ENCODE measurements at regions not wholly inside any gene's neighbourhood (a gene's known extent, or its start where the extent isn't known, plus 50 kb on each side); places are given as distances from the start of the nearest gene placed in this dataset.

DNA sequence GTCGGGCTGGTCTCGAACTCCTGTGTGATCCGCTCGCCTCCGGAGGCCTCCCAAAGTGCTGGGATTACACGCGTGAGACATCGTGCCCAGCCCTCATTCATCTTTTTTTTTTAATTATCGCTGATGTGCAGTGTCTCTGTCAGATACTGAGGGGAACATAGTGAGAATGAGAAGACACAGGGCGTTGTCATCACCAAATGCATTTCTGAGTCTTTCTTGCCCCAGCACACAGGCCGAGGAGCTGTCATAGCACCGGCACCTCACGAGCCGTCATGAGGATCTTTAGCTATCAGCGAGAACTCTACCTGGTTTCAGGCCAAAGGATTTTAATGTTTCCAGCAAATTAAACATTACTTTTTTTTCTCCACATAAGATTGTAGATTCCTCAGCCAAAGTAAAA lies 548.0 kb upstream of the SOX11 start:
- no peaks in the 10 kb centered on the region for H3K9me3 ChIP-seq (ENCODE audit: control insufficient read depth, low read length, poor library complexity, severe bottlenecking)
- ATAC-seq = no peak
- Mint-ChIP-seq H3K4me3 (no peak overlapping the region), H3K4me1 (no peaks in the 10 kb centered on the region), H3K27ac (no peak overlapping the region), H3K27me3 (no peaks in the 10 kb centered on the region), H3K36me3 (ENCODE audit: low read depth) (no peaks in the 10 kb centered on the region)
- DNase-seq = no peak

DNA sequence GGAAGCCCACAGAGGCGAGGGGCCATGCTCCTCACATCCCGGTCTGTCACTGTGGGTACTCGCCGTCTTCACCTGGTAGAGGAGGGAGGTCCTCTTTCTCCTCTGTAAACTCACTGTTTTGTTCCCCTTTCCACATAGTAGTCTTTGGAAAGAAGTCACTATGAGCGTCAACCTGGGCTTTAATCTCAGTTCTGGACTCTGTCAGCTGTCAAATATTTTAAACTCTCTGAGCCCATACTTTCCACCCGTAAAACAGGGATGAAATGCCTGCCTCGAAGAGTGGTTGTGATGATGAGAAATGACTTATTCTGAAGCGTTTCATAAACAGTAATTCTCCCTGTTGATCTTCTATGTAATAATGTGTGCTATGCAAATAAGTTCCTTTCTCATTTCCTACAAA lies 547.1 kb upstream of the SOX11 start:
- H3K27me3 Mint-ChIP-seq = no peaks in the 10 kb centered on the region
- H3K4me1 Mint-ChIP-seq = no peaks in the 10 kb centered on the region
- ATAC-seq = no peak
- no peak overlapping the region for H3K4me3 Mint-ChIP-seq
- no peaks in the 10 kb centered on the region for H3K36me3 Mint-ChIP-seq (ENCODE audit: low read depth)
- DNase-seq = no peak
- H3K9me3 ChIP-seq (ENCODE audit: control insufficient read depth, low read length, poor library complexity, severe bottlenecking) = no peaks in the 10 kb centered on the region
- H3K27ac Mint-ChIP-seq = no peak overlapping the region

DNA sequence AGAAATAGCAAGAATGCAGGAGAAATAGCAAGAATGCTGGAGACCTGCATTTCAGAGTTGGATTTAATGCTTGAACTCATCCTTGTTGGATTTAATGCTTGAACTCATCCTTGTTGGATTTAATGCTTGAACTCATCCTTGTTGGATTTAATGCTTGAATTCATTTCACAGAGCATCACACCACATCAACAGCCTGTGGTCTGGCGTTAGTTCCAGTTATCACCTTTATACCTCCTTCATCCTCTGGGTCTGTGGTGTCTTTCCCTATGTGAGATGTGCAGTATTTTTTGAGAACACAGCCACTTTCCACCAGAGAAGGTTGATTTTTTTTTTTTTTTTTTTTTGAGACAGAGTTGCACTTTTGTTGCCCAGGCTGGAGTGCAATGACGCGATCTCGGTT lies 546.4 kb upstream of the SOX11 start:
- H3K36me3 Mint-ChIP-seq (ENCODE audit: low read depth) = no peaks in the 10 kb centered on the region
- no peak overlapping the region for H3K27ac Mint-ChIP-seq
- H3K4me3 Mint-ChIP-seq = no peak overlapping the region
- H3K9me3 ChIP-seq (ENCODE audit: control insufficient read depth, low read length, poor library complexity, severe bottlenecking) = no peaks in the 10 kb centered on the region
- no peaks in the 10 kb centered on the region for H3K27me3 Mint-ChIP-seq
- ATAC-seq (no peak), DNase-seq (no peak)
- no peaks in the 10 kb centered on the region for H3K4me1 Mint-ChIP-seq

DNA sequence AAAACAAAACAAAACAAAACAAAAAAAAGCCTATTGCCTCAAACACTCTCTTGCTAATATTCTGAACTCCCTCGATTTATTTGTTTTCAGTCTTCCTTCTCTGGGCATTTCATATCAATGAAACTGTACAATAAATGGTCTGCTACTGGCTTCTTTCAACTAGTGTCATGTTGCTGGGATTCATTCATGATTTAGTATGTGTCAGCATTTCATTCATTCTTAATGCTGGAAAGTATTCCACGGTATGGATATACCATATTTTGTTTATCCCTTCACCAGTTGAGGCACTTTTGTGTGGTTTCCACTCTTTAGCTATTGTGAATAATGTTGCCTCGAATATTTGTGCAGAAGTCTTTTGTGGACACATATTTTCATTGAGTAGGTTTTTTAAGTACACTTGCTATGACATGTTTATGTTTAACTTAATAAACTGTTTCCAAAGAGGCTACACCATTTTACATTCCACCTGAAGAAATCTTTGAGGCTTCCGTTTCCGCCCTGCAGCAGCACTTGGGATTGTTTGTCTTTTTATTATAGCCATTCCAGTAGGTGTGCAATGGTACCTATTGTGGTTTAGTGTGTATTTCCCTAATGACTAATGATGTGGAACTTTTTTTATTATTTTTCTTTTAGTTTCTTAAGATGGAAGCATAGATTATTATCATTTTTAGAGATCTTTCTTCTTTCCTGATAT lies 543.6 kb upstream of the SOX11 start:
- ATAC-seq (no peak), DNase-seq (no peak)
- no peaks in the 10 kb centered on the region for H3K9me3 ChIP-seq (ENCODE audit: control insufficient read depth, low read length, poor library complexity, severe bottlenecking)
- H3K27ac Mint-ChIP-seq = no peak overlapping the region
- H3K36me3 Mint-ChIP-seq (ENCODE audit: low read depth) = no peaks in the 10 kb centered on the region
- H3K27me3 Mint-ChIP-seq = no peaks in the 10 kb centered on the region
- H3K4me1 Mint-ChIP-seq = no peaks in the 10 kb centered on the region
- H3K4me3 Mint-ChIP-seq = no peak overlapping the region

GRCh38 chr2:5150871-5151270 lies 541.3 kb upstream of the SOX11 start:
- no peak overlapping the region for H3K4me3 Mint-ChIP-seq
- no peaks in the 10 kb centered on the region for H3K9me3 ChIP-seq (ENCODE audit: control insufficient read depth, low read length, poor library complexity, severe bottlenecking)
- DNase-seq = no peak
- ATAC-seq = no peak
- no peaks in the 10 kb centered on the region for H3K4me1 Mint-ChIP-seq
- no peaks in the 10 kb centered on the region for H3K36me3 Mint-ChIP-seq (ENCODE audit: low read depth)
- H3K27me3 Mint-ChIP-seq = no peaks in the 10 kb centered on the region
- no peak overlapping the region for H3K27ac Mint-ChIP-seq

DNA sequence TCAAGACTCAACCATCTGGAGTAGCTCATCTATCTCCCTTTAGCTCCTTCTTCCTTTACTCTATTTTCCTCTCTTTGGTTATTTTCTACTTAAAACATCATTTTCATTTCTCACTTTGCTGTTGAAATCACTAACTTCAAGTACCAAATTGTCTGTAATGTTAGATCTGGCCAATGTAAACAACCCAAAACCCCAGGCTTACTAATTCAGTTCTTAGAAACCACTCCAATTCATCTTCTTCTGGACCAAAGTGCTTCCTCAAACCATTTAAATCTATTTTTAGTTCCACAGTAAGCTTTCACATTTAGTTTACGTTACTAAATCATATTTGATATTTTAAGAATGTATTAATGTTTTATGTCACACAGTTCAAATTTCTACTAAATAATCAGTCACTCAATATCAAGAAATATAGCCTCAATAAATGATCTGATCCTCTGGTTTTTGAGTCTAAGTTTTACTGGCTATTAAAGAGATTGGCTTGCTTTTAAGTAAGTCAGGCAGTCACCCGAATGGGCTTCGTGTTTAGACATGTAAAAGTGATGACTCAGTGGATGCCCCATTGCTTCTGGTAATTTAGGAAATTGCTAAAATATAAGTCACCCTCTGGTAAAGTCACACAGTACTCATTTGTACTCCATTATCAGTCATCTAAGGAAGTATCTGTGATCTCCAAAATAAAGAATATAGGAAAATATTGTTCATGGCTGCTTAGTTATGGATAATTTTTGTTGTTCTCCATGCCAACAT lies 527.2 kb upstream of the SOX11 start:
- Mint-ChIP-seq H3K36me3 (ENCODE audit: low read depth) (no peaks in the 10 kb centered on the region), H3K4me1 (no peaks in the 10 kb centered on the region), H3K27ac (no peak overlapping the region), H3K27me3 (no peaks in the 10 kb centered on the region), H3K4me3 (no peak overlapping the region)
- DNase-seq (no peak), ATAC-seq (no peak)
- H3K9me3 ChIP-seq (ENCODE audit: control insufficient read depth, low read length, poor library complexity, severe bottlenecking) = no peaks in the 10 kb centered on the region

DNA sequence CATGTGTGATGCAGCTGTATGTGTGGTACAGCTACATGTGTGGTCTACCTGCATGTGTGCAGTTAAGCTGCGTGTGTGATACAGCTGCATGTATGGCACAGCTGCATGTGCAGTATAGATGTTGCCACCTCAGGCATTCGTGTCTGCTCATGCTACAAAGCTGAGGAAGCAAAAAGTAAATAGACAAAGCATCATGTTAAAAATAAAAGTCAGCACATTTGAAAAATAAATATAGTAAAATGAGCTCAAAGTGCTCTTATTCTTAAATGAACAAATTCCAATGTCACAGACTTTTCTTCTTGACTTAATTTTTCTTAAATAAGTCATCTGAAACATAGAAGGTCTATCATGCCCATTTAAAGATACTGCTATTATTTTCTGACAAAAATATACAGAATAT lies 519.3 kb upstream of the SOX11 start:
- H3K9me3 ChIP-seq (ENCODE audit: control insufficient read depth, low read length, poor library complexity, severe bottlenecking) = no peaks in the 10 kb centered on the region
- no peaks in the 10 kb centered on the region for H3K4me1 Mint-ChIP-seq
- no peak overlapping the region for H3K27ac Mint-ChIP-seq
- no peak overlapping the region for H3K4me3 Mint-ChIP-seq
- ATAC-seq = no peak
- DNase-seq = no peak
- no peaks in the 10 kb centered on the region for H3K36me3 Mint-ChIP-seq (ENCODE audit: low read depth)
- H3K27me3 Mint-ChIP-seq = no peaks in the 10 kb centered on the region

DNA sequence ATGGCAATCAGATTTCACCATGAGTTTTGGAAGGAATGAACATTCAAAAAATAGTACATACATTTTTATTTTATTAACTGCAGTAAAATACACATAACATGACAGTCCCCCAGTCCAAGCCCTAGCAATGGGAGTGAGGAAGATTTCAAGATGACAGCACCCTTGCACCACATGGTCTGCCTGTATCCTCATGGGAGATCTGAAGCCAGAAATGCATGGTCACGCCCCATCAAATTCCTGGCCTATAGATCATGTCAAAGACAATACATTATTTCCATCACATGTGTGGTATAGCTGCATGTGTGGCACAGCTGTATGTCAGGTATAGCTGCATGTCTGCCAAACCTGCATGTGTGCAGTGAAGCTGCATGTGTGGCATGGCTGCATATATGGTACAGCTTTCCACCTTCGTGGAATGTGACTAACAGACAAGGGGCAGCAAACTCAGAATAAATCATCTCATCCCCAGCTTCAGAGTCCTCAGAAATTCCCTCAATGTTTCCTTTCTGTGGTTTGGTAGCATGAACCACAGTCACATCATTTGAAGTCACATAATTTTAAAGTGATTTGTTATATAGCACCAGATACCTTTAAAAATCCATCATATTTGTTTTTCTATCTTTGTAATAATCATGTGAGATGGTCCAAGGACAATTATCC lies 518.2 kb upstream of the SOX11 start:
- DNase-seq (no peak), ATAC-seq (no peak)
- Mint-ChIP-seq H3K4me3 (no peak overlapping the region), H3K27ac (no peak overlapping the region), H3K4me1 (no peaks in the 10 kb centered on the region), H3K27me3 (no peaks in the 10 kb centered on the region), H3K36me3 (ENCODE audit: low read depth) (no peaks in the 10 kb centered on the region)
- no peaks in the 10 kb centered on the region for H3K9me3 ChIP-seq (ENCODE audit: control insufficient read depth, low read length, poor library complexity, severe bottlenecking)

DNA sequence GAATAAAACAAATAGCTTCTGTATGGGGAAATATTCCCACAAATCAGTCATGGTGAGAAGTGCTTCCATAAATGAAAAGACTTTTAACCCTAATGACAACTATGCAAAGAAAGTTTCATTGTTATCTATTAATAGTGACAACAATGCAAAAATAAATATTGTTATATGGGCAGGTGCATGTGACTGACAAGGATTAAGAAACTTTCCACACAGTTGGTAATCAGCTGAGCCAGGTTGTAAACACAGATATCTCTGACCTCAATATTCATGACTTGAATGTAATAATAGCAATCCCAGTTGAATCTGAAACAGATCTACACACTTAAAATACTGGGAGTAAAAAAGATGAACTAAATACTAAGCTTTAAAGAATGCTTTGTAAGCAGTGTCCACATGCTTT lies 517.0 kb upstream of the SOX11 start:
- ATAC-seq (no peak), DNase-seq (no peak)
- Mint-ChIP-seq H3K4me3 (no peak overlapping the region), H3K36me3 (ENCODE audit: low read depth) (no peaks in the 10 kb centered on the region), H3K27me3 (no peaks in the 10 kb centered on the region), H3K27ac (no peak overlapping the region), H3K4me1 (no peaks in the 10 kb centered on the region)
- H3K9me3 ChIP-seq (ENCODE audit: control insufficient read depth, low read length, poor library complexity, severe bottlenecking) = no peaks in the 10 kb centered on the region

GRCh38 chr2:5176764-5177163 lies 515.4 kb upstream of the SOX11 start:
- no peaks in the 10 kb centered on the region for H3K4me1 Mint-ChIP-seq
- no peaks in the 10 kb centered on the region for H3K27me3 Mint-ChIP-seq
- H3K27ac Mint-ChIP-seq = no peak overlapping the region
- no peak overlapping the region for H3K4me3 Mint-ChIP-seq
- no peaks in the 10 kb centered on the region for H3K36me3 Mint-ChIP-seq (ENCODE audit: low read depth)
- DNase-seq (no peak), ATAC-seq (no peak)
- H3K9me3 ChIP-seq (ENCODE audit: control insufficient read depth, low read length, poor library complexity, severe bottlenecking) = no peaks in the 10 kb centered on the region

DNA sequence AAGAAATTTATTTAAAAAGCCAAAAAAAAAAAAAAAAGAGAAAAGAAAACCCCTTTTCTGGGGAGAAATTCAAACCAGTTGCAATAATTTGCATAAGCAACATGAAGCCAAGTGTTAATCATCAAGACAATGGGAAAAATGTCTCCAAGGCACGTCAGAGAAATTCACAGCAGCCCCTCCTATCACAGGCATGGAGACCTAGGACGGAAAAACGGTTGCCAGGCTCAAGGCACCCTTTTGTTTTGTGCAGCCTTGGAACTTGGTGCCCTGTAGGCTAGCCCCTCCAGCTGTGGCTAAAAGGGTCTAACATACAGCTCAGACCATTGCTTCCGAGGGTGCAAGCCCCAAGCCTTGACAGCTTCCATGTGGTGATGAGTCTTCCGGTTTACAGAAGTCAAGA lies 509.2 kb upstream of the SOX11 start:
- Mint-ChIP-seq H3K27ac (no peak overlapping the region), H3K4me3 (no peak overlapping the region), H3K4me1 (no peaks in the 10 kb centered on the region), H3K27me3 (no peaks in the 10 kb centered on the region), H3K36me3 (ENCODE audit: low read depth) (no peaks in the 10 kb centered on the region)
- ATAC-seq (no peak), DNase-seq (no peak)
- no peaks in the 10 kb centered on the region for H3K9me3 ChIP-seq (ENCODE audit: control insufficient read depth, low read length, poor library complexity, severe bottlenecking)

DNA sequence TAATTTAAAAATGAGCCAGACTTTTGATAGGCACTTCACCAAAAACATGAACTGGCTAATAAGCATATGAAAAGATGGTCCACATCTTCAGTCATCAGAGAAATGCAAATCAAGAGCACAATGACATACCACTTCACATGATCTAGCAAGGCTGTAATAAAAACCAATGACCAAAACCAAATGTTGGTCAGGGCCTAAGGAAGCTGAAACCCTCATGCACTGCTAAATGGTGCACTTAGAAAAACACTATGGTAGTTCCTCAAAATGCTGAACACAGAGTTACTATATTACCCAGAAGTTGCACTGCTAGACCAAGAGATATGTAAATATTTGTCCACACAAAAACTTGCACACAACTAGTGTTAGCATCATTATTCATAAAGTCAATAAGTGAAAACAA lies 504.9 kb upstream of the SOX11 start:
- H3K27me3 Mint-ChIP-seq = no peaks in the 10 kb centered on the region
- H3K36me3 Mint-ChIP-seq (ENCODE audit: low read depth) = no peaks in the 10 kb centered on the region

GRCh38 chr2:5188636-5189035 lies 503.5 kb upstream of the SOX11 start:
- no peaks in the 10 kb centered on the region for H3K4me1 Mint-ChIP-seq
- no peaks in the 10 kb centered on the region for H3K27me3 Mint-ChIP-seq
- H3K4me3 Mint-ChIP-seq = no peak overlapping the region
- no peaks in the 10 kb centered on the region for H3K36me3 Mint-ChIP-seq (ENCODE audit: low read depth)
- ATAC-seq (no peak), DNase-seq (no peak)
- no peaks in the 10 kb centered on the region for H3K9me3 ChIP-seq (ENCODE audit: control insufficient read depth, low read length, poor library complexity, severe bottlenecking)
- H3K27ac Mint-ChIP-seq = no peak overlapping the region

More for the DNA sequence above, 504.9 kb upstream of the SOX11 start:
- Mint-ChIP-seq H3K27ac (no peak overlapping the region), H3K4me1 (no peaks in the 10 kb centered on the region), H3K4me3 (no peak overlapping the region)
- DNase-seq (no peak), ATAC-seq (no peak)
- H3K9me3 ChIP-seq (ENCODE audit: control insufficient read depth, low read length, poor library complexity, severe bottlenecking) = no peaks in the 10 kb centered on the region

- Mint-ChIP-seq H3K4me1 (no peaks in the 10 kb centered on the region), H3K4me3 (no peak overlapping the region), H3K36me3 (ENCODE audit: low read depth) (no peaks in the 10 kb centered on the region), H3K27me3 (no peaks in the 10 kb centered on the region), H3K27ac (no peak overlapping the region)
- DNase-seq = no peak
- ATAC-seq = no peak
- H3K9me3 ChIP-seq (ENCODE audit: control insufficient read depth, low read length, poor library complexity, severe bottlenecking) = no peaks in the 10 kb centered on the region
These were observed 502.2 kb upstream of the SOX11 start for GRCh38 chr2:5190023-5190422.

Measured in T-helper 17 cell (primary cell).